Smooth muscle cell (in vitro differentiated cells): ENCODE measurements at regions not wholly inside any gene's neighbourhood (a gene's known extent, or its start where the extent isn't known, plus 50 kb on each side); places are given as distances from the start of the nearest gene placed in this dataset.
"Not testable (repeated sequence)": the region's sequence is repeated elsewhere in the genome, so short reads cannot be mapped to it uniquely, and the experiment has no call there.

Experiments used
- DNase-seq: peaks from one replicate; lab custom pipeline; 2025; ENCODE audit not compliant: unreplicated experiment; lab: John Stamatoyannopoulos, UW
- H2AFZ ChIP-seq: fragments of 200-600 bp; sonication (generic); 2 replicates; pipeline ENCODE4 v1.6.0; 2016; ENCODE audit warnings: antibody characterized with exemption, low read depth, mild to moderate bottlenecking
- H3F3A ChIP-seq: fragments of 200-600 bp; sonication (generic); 2 replicates; pipeline ENCODE4 v1.6.0; 2017; ENCODE audit warnings: antibody characterized with exemption, low read depth
- H3K27ac ChIP-seq: fragments of 200-600 bp; sonication (generic); 2 replicates; pipeline ENCODE4 v1.5.1; 2016; ENCODE audit warnings: low read depth, mild to moderate bottlenecking
- H3K27me3 ChIP-seq: fragments of 200-600 bp; sonication (generic); 2 replicates; pipeline ENCODE4 v1.6.1; 2016; ENCODE audit warnings: low read depth, mild to moderate bottlenecking
- H3K36me3 ChIP-seq: fragments of 200-600 bp; sonication (generic); 2 replicates; pipeline ENCODE4 v1.5.1; 2016; ENCODE audit warnings: low read depth
- H3K4me1 ChIP-seq: fragments of 200-600 bp; sonication (generic); 2 replicates; pipeline ENCODE4 v1.5.1; 2016; ENCODE audit warnings: low read depth
- H3K4me2 ChIP-seq: fragments of 200-600 bp; sonication (generic); 2 replicates; pipeline ENCODE4 v1.6.0; 2016; ENCODE audit warnings: mild to moderate bottlenecking
- H3K4me3 ChIP-seq: fragments of 200-600 bp; sonication (generic); 2 replicates; pipeline ENCODE4 v1.5.1; 2016; ENCODE audit warnings: mild to moderate bottlenecking
- H3K79me2 ChIP-seq: fragments of 200-600 bp; sonication (generic); 2 replicates; pipeline ENCODE4 v1.6.0; 2016; ENCODE audit warnings: low read depth, mild to moderate bottlenecking
- H3K9ac ChIP-seq: fragments of 200-600 bp; sonication (generic); 2 replicates; pipeline ENCODE4 v1.6.0; 2016; ENCODE audit warnings: low read depth
- H3K9me3 ChIP-seq: fragments of 200-600 bp; sonication (generic); replicated peaks from 2 replicates; pipeline ENCODE4 v1.5.1; 2016; ENCODE audit warnings: low read depth
- H4K20me1 ChIP-seq: fragments of 200-600 bp; sonication (generic); 2 replicates; pipeline ENCODE4 v1.6.0; 2016; ENCODE audit warnings: low read depth
- CTCF ChIP-seq: fragments of 200-600 bp; sonication (generic); IDR thresholded peaks from 2 replicates; pipeline ENCODE4 v1.5.1; 2017; ENCODE audit warnings: borderline replicate concordance, mild to moderate bottlenecking, antibody characterized with exemption; ENCODE audit not compliant: insufficient read depth, poor library complexity, severe bottlenecking
- WGBS: methylation state at CpG from one replicate; pipeline ENCODE4 v1.1.7; 2016; ENCODE audit warnings: low lambda C conversion rate; 5-methylcytosine and 5-hydroxymethylcytosine counted together

- DNase-seq = no peak
- Histone ChIP-seq H3K79me2 (no peaks in the 10 kb centered on the region), H3K9ac (no peak overlapping the region), H3K36me3 (no peaks in the 10 kb centered on the region), H3K27ac (no peak overlapping the region), H3K9me3 (no peaks in the 10 kb centered on the region), H2AFZ (no peak overlapping the region), H3K4me3 (no peak overlapping the region), H3K4me1 (no peaks in the 10 kb centered on the region), H3F3A (no peaks in the 10 kb centered on the region), H4K20me1 (no peaks in the 10 kb centered on the region), H3K27me3 (peaks cover 10% of the 10 kb centered on the region), H3K4me2 (no peak overlapping the region)
- 89% methylated on average over 9 of the region's 9 CpGs for WGBS
- TF ChIP-seq CTCF = no peak
Measured at GRCh38 chr4:8722556-8722955, 130.0 kb downstream of the CPZ start.

DNA sequence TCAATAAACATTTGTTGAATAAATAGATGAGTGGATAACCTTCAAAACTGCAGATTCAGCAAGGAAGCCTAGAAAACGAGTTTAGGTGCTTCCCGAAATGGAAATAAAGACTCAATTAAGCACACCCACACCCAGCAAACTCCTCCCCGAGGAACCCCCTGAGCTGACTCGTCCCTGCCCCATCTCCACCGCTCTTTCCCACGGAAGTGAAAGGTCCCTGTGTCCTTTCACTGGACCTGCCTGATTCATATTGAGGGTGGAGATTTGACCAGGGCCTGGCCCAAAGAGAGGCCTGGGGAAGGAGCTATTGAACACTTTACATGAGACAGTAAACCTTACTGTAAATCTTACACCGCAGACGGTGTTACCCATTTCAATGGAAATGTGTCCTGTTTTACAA is 129.1 kb downstream of the CPZ start:
- Histone ChIP-seq H2AFZ (no peak overlapping the region), H4K20me1 (no peaks in the 10 kb centered on the region), H3K4me3 (no peak overlapping the region), H3K9ac (no peak overlapping the region), H3K4me1 (no peaks in the 10 kb centered on the region), H3K27ac (no peak overlapping the region), H3K36me3 (no peaks in the 10 kb centered on the region), H3K4me2 (no peak overlapping the region), H3K27me3 (peaks cover 16% of the 10 kb centered on the region), H3K79me2 (no peaks in the 10 kb centered on the region), H3F3A (no peaks in the 10 kb centered on the region), H3K9me3 (no peaks in the 10 kb centered on the region)
- no peak for TF ChIP-seq CTCF
- no peak for DNase-seq
- WGBS = 81% methylated on average over 8 of the region's 8 CpGs

DNA sequence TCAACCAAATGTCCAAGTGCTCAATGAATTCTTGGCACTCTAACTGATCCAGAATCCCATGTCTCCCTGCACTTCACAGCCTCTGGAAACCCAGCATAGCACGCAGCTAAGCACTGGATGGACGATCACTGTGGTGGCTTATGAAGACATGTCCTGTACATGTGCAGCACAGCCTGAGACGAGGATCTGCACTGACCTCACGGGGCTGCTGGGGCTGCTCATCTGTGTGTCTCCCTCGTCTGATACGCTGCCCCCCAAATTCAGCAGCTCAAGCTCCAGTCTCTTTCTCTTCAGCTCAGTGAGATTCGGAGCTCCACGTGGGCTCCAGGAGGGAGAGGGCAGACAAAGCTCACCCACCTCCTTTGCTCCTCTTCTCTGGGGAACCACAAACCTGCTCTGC is 126.9 kb downstream of the CPZ start:
- Histone ChIP-seq H2AFZ (no peak overlapping the region), H3F3A (no peaks in the 10 kb centered on the region), H3K4me1 (no peaks in the 10 kb centered on the region), H3K4me2 (no peak overlapping the region), H4K20me1 (no peaks in the 10 kb centered on the region), H3K27ac (no peak overlapping the region), H3K4me3 (no peak overlapping the region), H3K27me3 (peaks cover 16% of the 10 kb centered on the region), H3K36me3 (no peaks in the 10 kb centered on the region), H3K9me3 (peaks cover 3% of the 10 kb centered on the region), H3K79me2 (no peaks in the 10 kb centered on the region), H3K9ac (no peak overlapping the region)
- no peak for TF ChIP-seq CTCF
- 87% methylated on average over 8 of the region's 8 CpGs for WGBS
- no peak for DNase-seq

- H3K4me1 ChIP-seq, H3K36me3 ChIP-seq, H3K27ac ChIP-seq, H3F3A ChIP-seq, H3K4me2 ChIP-seq, H3K9me3 ChIP-seq, H4K20me1 ChIP-seq, DNase-seq, H3K4me3 ChIP-seq, H3K9ac ChIP-seq, H2AFZ ChIP-seq, H3K79me2 ChIP-seq: not testable (repeated sequence)
- WGBS = 39% methylated on average over 2 of the region's 2 CpGs
- H3K27me3 ChIP-seq = peaks cover 16% of the 10 kb centered on the region
Measured at GRCh38 chr4:8717470-8717869, 124.9 kb downstream of the CPZ start.
